Lower lobe of right lung (tissue), 2 donors: ENCODE measurements at regions not wholly inside any gene's neighbourhood (a gene's known extent, or its start where the extent isn't known, plus 50 kb on each side); places are given as distances from the start of the nearest gene placed in this dataset.

Experiments used
- ATAC-seq, 2 donors: fragments of 200-7000 bp; cut with Tn5 transposase; one replicate each; pipeline ENCODE4 v1.9.1; 2020 to 2022; ENCODE audit warnings: mild to moderate bottlenecking in 2 of 2, moderate library complexity in 2 of 2
- DNase-seq: peaks from one replicate; pipeline ENCODE4 v3.0.0-alpha.2; 2020
- H3K27ac ChIP-seq: fragments of 200-600 bp; one replicate; pipeline ENCODE4 v1.8.0; 2022
- H3K27me3 ChIP-seq: fragments of 200-600 bp; one replicate; pipeline ENCODE4 v1.8.0; 2022; ENCODE audit warnings: low read depth
- H3K36me3 ChIP-seq: fragments of 200-600 bp; one replicate; pipeline ENCODE4 v1.8.0; 2022; ENCODE audit warnings: mild to moderate bottlenecking
- H3K4me1 ChIP-seq: fragments of 200-600 bp; one replicate; pipeline ENCODE4 v1.8.0; 2022
- H3K4me3 ChIP-seq: fragments of 200-600 bp; one replicate; pipeline ENCODE4 v1.8.0; 2022; ENCODE audit warnings: mild to moderate bottlenecking
- H3K9me3 ChIP-seq: fragments of 200-600 bp; one replicate; pipeline ENCODE4 v1.8.0; 2022
- CTCF ChIP-seq: fragments of 200-600 bp; IDR thresholded peaks from one replicate; pipeline ENCODE4 v1.8.0; 2022; ENCODE audit warnings: antibody characterized with exemption, mild to moderate bottlenecking
- intact Hi-C: fragments of 100-400 bp; cut with DNase I; formaldehyde crosslinking; loops from one replicate; pipeline ENCODE4 v1.11.0; 2022
- donor health status: DM: no; HTN: yes; CAD: no; lungs with severe emphysema.

GRCh38 chr2:100643467-100643866 lies 80.7 kb downstream of the PDCL3 start:
- Histone ChIP-seq H3K27me3 (no peaks in the 10 kb centered on the region), H3K4me3 (no peak overlapping the region), H3K9me3 (no peaks in the 10 kb centered on the region), H3K27ac (no peak overlapping the region), H3K4me1 (no peaks in the 10 kb centered on the region), H3K36me3 (no peaks in the 10 kb centered on the region)
- DNase-seq (no peak), ATAC-seq (no peak)
- intact Hi-C loops: no loop called here
- TF ChIP-seq CTCF: no peak

GRCh38 chr2:100643906-100644501 lies 81.2 kb downstream of the PDCL3 start:
- H3K27ac ChIP-seq: no peak overlapping the region
- DNase-seq: no peak

GRCh38 chr2:100645695-100646429 lies 83.1 kb downstream of the PDCL3 start:
- no peaks in the 10 kb centered on the region for H3K27me3 ChIP-seq
- ATAC-seq: no peak
- intact Hi-C loops: no loop called here
- TF ChIP-seq CTCF: no peak
- no peaks in the 10 kb centered on the region for H3K9me3 ChIP-seq
- no peak overlapping the region for H3K4me3 ChIP-seq
- no peaks in the 10 kb centered on the region for H3K4me1 ChIP-seq
- no peak for DNase-seq
- H3K27ac ChIP-seq: no peak overlapping the region
- no peaks in the 10 kb centered on the region for H3K36me3 ChIP-seq

More at GRCh38 chr2:100643906-100644501, 81.2 kb downstream of the PDCL3 start:
- no peak for ATAC-seq
- Histone ChIP-seq H3K4me1 (no peaks in the 10 kb centered on the region), H3K36me3 (no peaks in the 10 kb centered on the region), H3K27me3 (no peaks in the 10 kb centered on the region), H3K4me3 (no peak overlapping the region), H3K9me3 (no peaks in the 10 kb centered on the region)
- intact Hi-C loops: no loop called here
- no peak for TF ChIP-seq CTCF

GRCh38 chr2:100647709-100648108 lies 84.9 kb downstream of the PDCL3 start:
- no peak for TF ChIP-seq CTCF
- no peak for ATAC-seq
- H3K36me3 ChIP-seq: no peaks in the 10 kb centered on the region
- intact Hi-C loops: no loop called here
- DNase-seq: no peak
- H3K27ac ChIP-seq: no peak overlapping the region
- H3K4me1 ChIP-seq: no peaks in the 10 kb centered on the region
- H3K4me3 ChIP-seq: no peak overlapping the region
- H3K27me3 ChIP-seq: no peaks in the 10 kb centered on the region
- no peaks in the 10 kb centered on the region for H3K9me3 ChIP-seq

GRCh38 chr2:100650151-100650550 lies 87.4 kb downstream of the PDCL3 start:
- H3K27me3 ChIP-seq: no peaks in the 10 kb centered on the region
- no peaks in the 10 kb centered on the region for H3K36me3 ChIP-seq
- DNase-seq (no peak), ATAC-seq (no peak)
- H3K9me3 ChIP-seq: no peaks in the 10 kb centered on the region
- TF ChIP-seq CTCF: no peak
- H3K27ac ChIP-seq: no peak overlapping the region
- no peaks in the 10 kb centered on the region for H3K4me1 ChIP-seq
- intact Hi-C loops: no loop called here
- H3K4me3 ChIP-seq: no peak overlapping the region
